Activated T-cell treated with anti-CD3 and anti-CD28 coated beads for 4 hours (primary cell): ENCODE measurements at regions not wholly inside any gene's neighbourhood (a gene's known extent, or its start where the extent isn't known, plus 50 kb on each side); places are given as distances from the start of the nearest gene placed in this dataset.

Experiments
- DNase-seq: peaks from one replicate; pipeline ENCODE4 v3.0.0-alpha.2; 2020

- DNase-seq, result no peak
Observed at GRCh38 chr3:72453706-72454105, 394.5 kb downstream of the SHQ1 start.

- DNase-seq, result no peak
Observed at GRCh38 chr3:72452745-72453144, 395.5 kb downstream of the SHQ1 start.

GRCh38 chr3:72451841-72452240, 396.4 kb downstream of the SHQ1 start:
- no peak for DNase-seq

GRCh38 chr3:72449551-72449950, 398.7 kb downstream of the SHQ1 start:
- DNase-seq, result no peak

- no peak for DNase-seq
Observed at GRCh38 chr3:72448858-72449257, 399.4 kb downstream of the SHQ1 start.

GRCh38 chr3:72448375-72448823, 399.8 kb downstream of the SHQ1 start:
- no peak for DNase-seq

- DNase-seq, result peak; percentile 88
Observed at GRCh38 chr3:72447059-72447946, 400.9 kb downstream of the SHQ1 start.

- DNase-seq, result peak; percentile 19
Observed at GRCh38 chr3:72446218-72447058, 401.8 kb downstream of the SHQ1 start, which contains the start of gene RYBP. RYBP (minus strand) TSS chr3:72446621.

- DNase-seq, result no peak
Observed at GRCh38 chr3:72445827-72446217, 402.4 kb downstream of the SHQ1 start.

GRCh38 chr3:72444656-72445223, 403.5 kb downstream of the SHQ1 start:
- no peak for DNase-seq

GRCh38 chr3:72442759-72443158, 405.5 kb downstream of the SHQ1 start:
- no peak for DNase-seq

GRCh38 chr3:72441284-72441994, 406.8 kb downstream of the SHQ1 start:
- no peak for DNase-seq

GRCh38 chr3:72440491-72440890, 407.8 kb downstream of the SHQ1 start:
- no peak for DNase-seq

GRCh38 chr3:72439321-72440183, 408.7 kb downstream of the SHQ1 start:
- DNase-seq, result no peak

- DNase-seq, result no peak
Observed at GRCh38 chr3:72437661-72438406, 410.4 kb downstream of the SHQ1 start.

GRCh38 chr3:72436863-72437592, 411.2 kb downstream of the SHQ1 start:
- no peak for DNase-seq

- DNase-seq, result no peak
Observed at GRCh38 chr3:72434296-72434695, 413.9 kb downstream of the SHQ1 start.

GRCh38 chr3:72432246-72432645, 416.0 kb downstream of the SHQ1 start:
- DNase-seq, result no peak

GRCh38 chr3:72429589-72430353, 418.5 kb downstream of the SHQ1 start:
- DNase-seq, result no peak
